K562 (cell line): ENCODE measurements at regions not wholly inside any gene's neighbourhood (a gene's known extent, or its start where the extent isn't known, plus 50 kb on each side); places are given as distances from the start of the nearest gene placed in this dataset.

Experiments
- ARNT ChIP-seq, 2 experiments: fragments of 450-650 bp; IDR thresholded peaks; 2 replicates each; pipeline ENCODE4 v1.6.1; 2016; ENCODE audit warnings: mild to moderate bottlenecking in 1 of 2
- CAMTA2 ChIP-seq: fragments of 250-450 bp; sonication (Bioruptor Pico); conservative IDR thresholded peaks from 2 replicates; pipeline ENCODE4 v1.5.1; 2022
- CHD7 ChIP-seq: fragments of 200-600 bp; sonication (generic); IDR thresholded peaks from one replicate; pipeline ENCODE4 v1.6.1; 2012; ENCODE audit warnings: mild to moderate bottlenecking, low read depth, low read length, inconsistent platforms
- HMBOX1 ChIP-seq: sonication (generic); IDR thresholded peaks from 2 replicates; pipeline ENCODE4 v1.6.1; 2016
- PRMT5 ChIP-seq: sonication (generic); formaldehyde crosslinking; IDR thresholded peaks from 2 replicates; pipeline ENCODE4 v1.5.0; 2020; ENCODE audit warnings: missing genetic modification reagents
- TCF7L2 ChIP-seq: fragments of 150-350 bp; IDR thresholded peaks from 2 replicates; pipeline ENCODE4 v1.6.1; 2016; ENCODE audit warnings: low read depth, mild to moderate bottlenecking, low read length, moderate library complexity
- TRIM25 ChIP-seq: fragments of 450-650 bp; IDR thresholded peaks from 2 replicates; pipeline ENCODE4 v1.7.0; 2016; ENCODE audit warnings: borderline replicate concordance
- ZNF23 ChIP-seq: fragments of 250-450 bp; sonication (Bioruptor Pico); IDR thresholded peaks from 2 replicates; pipeline ENCODE4 v1.4.0; 2020; ENCODE audit warnings: mild to moderate bottlenecking

- TF ChIP-seq HMBOX1 (no peak), ARNT (IDR thresholded peaks at IDR 0.05) (no peak), TCF7L2 (no peak), CHD7 (no peak), CAMTA2 (CRISPR knock-in tag) (no peak), PRMT5 (no peak), ZNF23 (CRISPR knock-in tag) (no peak), TRIM25 (no peak)
Measured at GRCh38 chr4:3701271-3701734, 64.9 kb upstream of the ADRA2C start (continued).
